B cell (primary cell): ENCODE measurements at regions not wholly inside any gene's neighbourhood (a gene's known extent, or its start where the extent isn't known, plus 50 kb on each side); places are given as distances from the start of the nearest gene placed in this dataset.

Experiments
- ATAC-seq: fragments of 200-7000 bp; cut with Tn5 transposase; one replicate; pipeline ENCODE4 v1.10.0; 2021; ENCODE audit warnings: low read depth, mild to moderate bottlenecking, moderate number of reproducible peaks, moderate library complexity
- CTCF ChIA-PET: fragments of 350-600 bp; sonication (Branson Sonifier 250); formaldehyde crosslinking; loops from one replicate; lab custom pipeline; 2021; ENCODE audit warnings: antibody characterized with exemption, inconsistent platforms; lab: Charles Lee
- POLR2A ChIA-PET: fragments of 350-600 bp; sonication (Branson Sonifier 250); formaldehyde crosslinking; loops from one replicate; lab custom pipeline; 2021; ENCODE audit warnings: antibody characterized with exemption; lab: Charles Lee
- DNase-seq: peaks from one replicate; pipeline ENCODE4 v3.0.0; 2013
- H2AFZ ChIP-seq: 2 replicates; pipeline ENCODE4 v1.6.1; 2012; ENCODE audit warnings: mild to moderate bottlenecking, low read depth, low read length; ENCODE audit not compliant: insufficient read depth, poor library complexity, severe bottlenecking
- H3K27ac ChIP-seq, 2 donors: 1 replicate in 1 of 2; 2 replicates in 1 of 2; pipeline ENCODE4 v1.5.1; 2012 to 2013; ENCODE audit warnings: low read length in 2 of 2, mild to moderate bottlenecking in 2 of 2, moderate library complexity in 1 of 2
- H3K27me3 ChIP-seq, 4 experiments: fragments of 200-600 bp in 1 of 4; sonication (generic) in 1 of 4; replicated peaks in 1 of 4; 1 replicate in 2 of 4; 2 replicates in 2 of 4; pipeline versions ENCODE4 v1.6.1 to v1.7.0; 2013 to 2016; ENCODE audit warnings: low read length in 3 of 4, mild to moderate bottlenecking in 2 of 4, mixed read lengths in 1 of 4, moderate library complexity in 1 of 4; ENCODE audit not compliant: insufficient read depth in 4 of 4, control insufficient read depth in 3 of 4; ENCODE audit errors: control extremely low read depth in 1 of 4
- H3K36me3 ChIP-seq, 2 experiments: replicated peaks in 1 of 2; 1 replicate in 1 of 2; 2 replicates in 1 of 2; pipeline versions ENCODE4 v1.6.1 to v1.7.1; 2013; ENCODE audit warnings: low read length in 1 of 2; ENCODE audit not compliant: insufficient read depth in 2 of 2, control insufficient read depth in 1 of 2; ENCODE audit errors: control extremely low read depth in 1 of 2, extremely low read depth in 1 of 2
- H3K4me1 ChIP-seq, 2 donors: fragments of 200-600 bp in 1 of 2; sonication (generic) in 1 of 2; 1 replicate in 1 of 2; 2 replicates in 1 of 2; pipeline versions ENCODE4 v1.5.1 to v1.6.1; 2013 to 2017; ENCODE audit warnings: low read length in 2 of 2; ENCODE audit not compliant: control insufficient read depth in 2 of 2, insufficient read depth in 2 of 2
- H3K4me2 ChIP-seq: replicated peaks from 2 replicates; pipeline ENCODE3; 2012; ENCODE audit warnings: mild to moderate bottlenecking, low read depth, low read length; ENCODE audit not compliant: poor library complexity, severe bottlenecking
- H3K4me3 ChIP-seq, 5 experiments: fragments of 200-600 bp in 1 of 5; sonication (generic) in 1 of 5; 1 replicate in 3 of 5; 2 replicates in 2 of 5; pipeline versions ENCODE4 v1.5.1 to v1.7.0; 2011 to 2016; ENCODE audit warnings: low read length in 4 of 5, mild to moderate bottlenecking in 4 of 5, low read depth in 2 of 5, control low read depth in 1 of 5, moderate library complexity in 1 of 5; ENCODE audit not compliant: insufficient read depth in 1 of 5; ENCODE audit errors: control extremely low read depth in 1 of 5, extremely low read depth in 1 of 5
- H3K79me2 ChIP-seq: fragments of 200-600 bp; sonication (generic); one replicate; pipeline ENCODE4 v1.6.0; 2016; ENCODE audit warnings: low read length; ENCODE audit not compliant: control insufficient read depth, insufficient read depth
- H3K9ac ChIP-seq: fragments of 200-600 bp; sonication (generic); 2 replicates; pipeline ENCODE4 v1.6.1; 2017; ENCODE audit warnings: mild to moderate bottlenecking, low read length, moderate library complexity
- H3K9me3 ChIP-seq, 3 donors: one replicate each; pipeline versions ENCODE4 v1.6.1 to v1.7.1; 2013; ENCODE audit warnings: low read length in 2 of 3; ENCODE audit not compliant: control insufficient read depth in 2 of 3, insufficient read depth in 1 of 3; ENCODE audit errors: control extremely low read depth in 1 of 3
- H4K20me1 ChIP-seq: 2 replicates; pipeline ENCODE4 v1.6.0; 2012; ENCODE audit warnings: mild to moderate bottlenecking, low read length; ENCODE audit not compliant: insufficient read depth, control insufficient read depth, poor library complexity, severe bottlenecking
- H3K27ac Mint-ChIP-seq: one replicate; pipeline ENCODE4 v1.8.0; 2021; ENCODE audit warnings: mixed read lengths
- H3K27me3 Mint-ChIP-seq: one replicate; pipeline ENCODE4 v1.8.0; 2021; ENCODE audit warnings: mixed read lengths
- H3K4me1 Mint-ChIP-seq: one replicate; pipeline ENCODE4 v1.8.0; 2021; ENCODE audit warnings: mixed read lengths
- H3K4me3 Mint-ChIP-seq: one replicate; pipeline ENCODE4 v1.8.0; 2021; ENCODE audit warnings: mixed read lengths
- H3K9me3 Mint-ChIP-seq: one replicate; pipeline ENCODE4 v1.8.0; 2022; ENCODE audit warnings: mixed read lengths; ENCODE audit not compliant: insufficient read depth
- EZH2 ChIP-seq: IDR thresholded peaks from 2 replicates; pipeline ENCODE4 v1.6.1; 2012; ENCODE audit warnings: borderline replicate concordance, low read depth, mild to moderate bottlenecking, moderate library complexity, low read length; ENCODE audit not compliant: insufficient read depth, poor library complexity, severe bottlenecking
- WGBS: methylation state at CpG from one replicate; pipeline ENCODE4 v1.1.5; 2013; ENCODE audit warnings: missing lambda C conversion rate; ENCODE audit not compliant: insufficient coverage; 5-methylcytosine and 5-hydroxymethylcytosine counted together
- intact Hi-C: fragments of 100-400 bp; cut with micrococcal nuclease; formaldehyde crosslinking; loops from one replicate; pipeline ENCODE4 v1.10.0; 2022
- TF ChIP-seq, protein P1 (sequence below): fragments of 200-600 bp; IDR thresholded peaks from one replicate; pipeline ENCODE4 v1.8.0; 2022; ENCODE audit warnings: antibody characterized with exemption, mild to moderate bottlenecking

DNA sequence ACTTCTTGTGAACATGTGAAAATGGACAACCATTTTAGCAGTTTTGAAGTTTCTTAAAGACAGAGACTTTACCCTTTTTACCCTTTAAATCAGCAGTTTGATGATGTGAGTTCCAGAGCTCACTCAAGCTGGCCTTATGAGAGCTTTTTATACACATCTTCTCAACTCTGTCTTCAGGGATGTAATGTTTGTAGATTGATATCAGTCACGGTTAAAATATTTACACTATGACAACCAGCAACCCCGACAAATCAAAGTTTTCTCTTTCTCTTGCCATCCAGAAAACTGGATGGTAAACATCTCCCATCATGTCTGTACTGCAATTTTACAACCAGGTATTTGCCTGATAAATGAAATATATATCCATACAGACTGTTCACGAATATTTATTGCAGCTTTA is 233.4 kb upstream of the ST8SIA4 start:
- ATAC-seq (no peak), DNase-seq (no peak)
- Mint-ChIP-seq H3K27ac (no peak overlapping the region), H3K4me1 (no peaks in the 10 kb centered on the region), H3K9me3 (peaks cover 2% of the 10 kb centered on the region), H3K4me3 (no peak overlapping the region), H3K27me3 (no peaks in the 10 kb centered on the region)
- no peak overlapping the region for H3K9ac ChIP-seq
- no peaks in the 10 kb centered on the region for H3K4me1 ChIP-seq
- H3K79me2 ChIP-seq = no peaks in the 10 kb centered on the region
- H3K9me3 ChIP-seq = no peaks in the 10 kb centered on the region
- POLR2A ChIA-PET = no interaction called here
- no peak for TF ChIP-seq EZH2
- TF ChIP-seq, protein P1, sequence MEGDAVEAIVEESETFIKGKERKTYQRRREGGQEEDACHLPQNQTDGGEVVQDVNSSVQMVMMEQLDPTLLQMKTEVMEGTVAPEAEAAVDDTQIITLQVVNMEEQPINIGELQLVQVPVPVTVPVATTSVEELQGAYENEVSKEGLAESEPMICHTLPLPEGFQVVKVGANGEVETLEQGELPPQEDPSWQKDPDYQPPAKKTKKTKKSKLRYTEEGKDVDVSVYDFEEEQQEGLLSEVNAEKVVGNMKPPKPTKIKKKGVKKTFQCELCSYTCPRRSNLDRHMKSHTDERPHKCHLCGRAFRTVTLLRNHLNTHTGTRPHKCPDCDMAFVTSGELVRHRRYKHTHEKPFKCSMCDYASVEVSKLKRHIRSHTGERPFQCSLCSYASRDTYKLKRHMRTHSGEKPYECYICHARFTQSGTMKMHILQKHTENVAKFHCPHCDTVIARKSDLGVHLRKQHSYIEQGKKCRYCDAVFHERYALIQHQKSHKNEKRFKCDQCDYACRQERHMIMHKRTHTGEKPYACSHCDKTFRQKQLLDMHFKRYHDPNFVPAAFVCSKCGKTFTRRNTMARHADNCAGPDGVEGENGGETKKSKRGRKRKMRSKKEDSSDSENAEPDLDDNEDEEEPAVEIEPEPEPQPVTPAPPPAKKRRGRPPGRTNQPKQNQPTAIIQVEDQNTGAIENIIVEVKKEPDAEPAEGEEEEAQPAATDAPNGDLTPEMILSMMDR = no peak
- no peaks in the 10 kb centered on the region for H3K27me3 ChIP-seq
- intact Hi-C loops = no loop called here
- CTCF ChIA-PET = no interaction called here
- H3K4me3 ChIP-seq = no peak overlapping the region
- H4K20me1 ChIP-seq = no peaks in the 10 kb centered on the region
- no peak overlapping the region for H3K4me2 ChIP-seq
- no peaks in the 10 kb centered on the region for H3K36me3 ChIP-seq
- no CpG with 5 or more reads among the region's 3 CpGs for WGBS
- no peak overlapping the region for H3K27ac ChIP-seq
- no peak overlapping the region for H2AFZ ChIP-seq

DNA sequence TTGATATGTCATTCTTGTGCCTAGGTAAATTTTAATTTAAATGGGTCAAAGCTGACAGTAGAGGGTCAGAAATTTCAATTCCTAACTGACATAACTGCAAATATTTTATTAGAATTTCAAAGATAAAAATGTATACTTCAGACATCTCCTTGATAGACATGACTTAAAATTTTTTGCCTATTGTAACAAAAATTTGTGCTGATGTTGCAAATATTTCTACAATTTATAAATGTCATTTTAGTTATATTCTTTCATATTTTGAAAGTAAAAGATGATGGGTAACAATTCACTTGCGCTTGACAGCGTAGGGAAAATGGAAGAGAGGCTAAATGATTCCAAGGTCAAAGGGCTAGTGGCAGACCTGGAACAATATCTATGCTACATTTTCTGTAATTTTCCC is 220.3 kb upstream of the ST8SIA4 start:
- Histone ChIP-seq H3K36me3 (no peaks in the 10 kb centered on the region), H3K9me3 (peaks cover 0 to 2% (median 0%) of the 10 kb centered on the region in 3 donors), H3K9ac (no peak overlapping the region), H3K27me3 (no peaks in the 10 kb centered on the region), H2AFZ (no peak overlapping the region), H3K4me2 (no peak overlapping the region), H4K20me1 (no peaks in the 10 kb centered on the region), H3K79me2 (no peaks in the 10 kb centered on the region), H3K4me1 (no peaks in the 10 kb centered on the region), H3K4me3 (no peak overlapping the region), H3K27ac (no peak overlapping the region)
- no peaks in the 10 kb centered on the region for H3K27me3 Mint-ChIP-seq
- no peak overlapping the region for H3K4me3 Mint-ChIP-seq
- no peaks in the 10 kb centered on the region for H3K9me3 Mint-ChIP-seq
- WGBS = no CpG with 5 or more reads among the region's 2 CpGs
- H3K4me1 Mint-ChIP-seq = no peaks in the 10 kb centered on the region
- no peak for TF ChIP-seq EZH2
- TF ChIP-seq, protein P1 = no peak
- ChIA-PET POLR2A (no interaction called here), CTCF (no interaction called here)
- H3K27ac Mint-ChIP-seq = no peak overlapping the region
- no peak for ATAC-seq
- DNase-seq = no peak
- intact Hi-C loops = no loop called here
